HG03139 (cell line): ENCODE measurements at regions not wholly inside any gene's neighbourhood (a gene's known extent, or its start where the extent isn't known, plus 50 kb on each side); places are given as distances from the start of the nearest gene placed in this dataset.
"Not testable (repeated sequence)": the region's sequence is repeated elsewhere in the genome, so short reads cannot be mapped to it uniquely, and the experiment has no call there.

Experiments used
- ATAC-seq: cut with Tn5 transposase; IDR thresholded peaks from one replicate; pipeline ENCODE4 v1.9.1; 2021; ENCODE audit not compliant: unreplicated experiment

GRCh38 chr14:92223025-92223424 is 99.9 kb upstream of the SLC24A4 start:
- no peak for ATAC-seq

- no peak for ATAC-seq
These were observed 98.5 kb upstream of the SLC24A4 start for GRCh38 chr14:92224358-92224954.

GRCh38 chr14:92225731-92226130 is 97.2 kb upstream of the SLC24A4 start:
- ATAC-seq, result no peak

- not testable (repeated sequence) for ATAC-seq
These were observed 96.8 kb upstream of the SLC24A4 start for GRCh38 chr14:92226166-92226565.

GRCh38 chr14:92236243-92236900 is 86.6 kb upstream of the SLC24A4 start:
- no peak for ATAC-seq

- ATAC-seq, result no peak
These were observed 82.3 kb upstream of the SLC24A4 start for GRCh38 chr14:92240658-92241057.

- no peak for ATAC-seq
These were observed 80.9 kb upstream of the SLC24A4 start for GRCh38 chr14:92241966-92242595.

GRCh38 chr14:92244805-92245204 is 78.2 kb upstream of the SLC24A4 start:
- ATAC-seq, result no peak

- ATAC-seq, result no peak
These were observed 75.6 kb upstream of the SLC24A4 start for GRCh38 chr14:92247341-92247740.

- ATAC-seq, result no peak
These were observed 75.0 kb upstream of the SLC24A4 start for GRCh38 chr14:92247947-92248346.

GRCh38 chr14:92248696-92249095 is 74.3 kb upstream of the SLC24A4 start:
- ATAC-seq, result no peak

- not testable (repeated sequence) for ATAC-seq
These were observed 72.6 kb upstream of the SLC24A4 start for GRCh38 chr14:92250366-92250765.

- ATAC-seq, result no peak
These were observed 70.6 kb upstream of the SLC24A4 start for GRCh38 chr14:92252323-92252722.

GRCh38 chr14:92253381-92253894 is 69.5 kb upstream of the SLC24A4 start:
- no peak for ATAC-seq

- ATAC-seq, result no peak
These were observed 68.2 kb upstream of the SLC24A4 start for GRCh38 chr14:92254786-92255185.

GRCh38 chr14:92258934-92259333 is 64.0 kb upstream of the SLC24A4 start:
- ATAC-seq, result no peak

- ATAC-seq, result peak; percentile 60
These were observed 63.2 kb upstream of the SLC24A4 start for GRCh38 chr14:92259613-92260357.

GRCh38 chr14:92263681-92264080 is 59.3 kb upstream of the SLC24A4 start:
- no peak for ATAC-seq

- no peak for ATAC-seq
These were observed 58.8 kb upstream of the SLC24A4 start for GRCh38 chr14:92264195-92264594.

- no peak for ATAC-seq
These were observed 56.7 kb upstream of the SLC24A4 start for GRCh38 chr14:92266216-92266615.
